ENCODE measurements at regions not wholly inside any gene's neighbourhood (a gene's known extent, or its start where the extent isn't known, plus 50 kb on each side); places are given as distances from the start of the nearest gene placed in this dataset.

DNA sequence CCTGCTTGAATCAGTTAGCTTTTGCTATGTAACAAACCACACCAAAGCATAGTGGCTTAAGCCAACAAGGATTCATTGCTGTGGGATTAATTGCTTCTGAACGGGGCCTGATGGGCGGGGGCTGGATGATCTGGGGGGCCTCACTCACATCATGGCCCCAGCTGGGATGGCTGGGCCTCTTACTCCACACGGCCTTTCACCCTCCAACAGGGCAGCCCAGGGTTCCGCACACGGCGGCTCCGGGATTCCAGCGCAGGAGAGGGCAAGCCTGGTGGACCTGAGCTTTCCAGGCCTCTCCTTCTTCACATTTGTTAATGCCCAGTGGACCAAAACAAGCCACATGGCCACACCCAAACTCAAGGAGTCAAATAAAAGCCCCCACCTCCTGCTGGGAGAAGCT is 86.3 kb upstream of the PHLPP1 start:
- no peaks in the 10 kb centered on the region for H3K36me3 ChIP-seq (ENCODE audit: control insufficient read depth in 4 of 4, insufficient read depth in 3 of 4, low read depth in 1 of 4, low read length in 3 of 4)
- H3K9ac ChIP-seq (ENCODE audit: low read depth in 1 of 2, low read length in 2 of 2) = no peak overlapping the region
- no peak for DNase-seq (ENCODE audit: low spot score)
- no peak overlapping the region for H3K4me3 ChIP-seq (ENCODE audit: low read depth in 1 of 3, low read length in 3 of 3)
- H3K27me3 ChIP-seq (ENCODE audit: control insufficient read depth in 4 of 4, insufficient read depth in 4 of 4, low read length in 3 of 4) = no peaks in the 10 kb centered on the region
- no peaks in the 10 kb centered on the region for H3K9me3 ChIP-seq (ENCODE audit: control insufficient read depth in 4 of 4, low read length in 3 of 4)
- 96% methylated on average over 8 of the region's 8 CpGs for WGBS
- H3K27ac ChIP-seq (ENCODE audit: low read depth in 1 of 2, low read length in 2 of 2) = no peak overlapping the region
- TF ChIP-seq, protein P1, sequence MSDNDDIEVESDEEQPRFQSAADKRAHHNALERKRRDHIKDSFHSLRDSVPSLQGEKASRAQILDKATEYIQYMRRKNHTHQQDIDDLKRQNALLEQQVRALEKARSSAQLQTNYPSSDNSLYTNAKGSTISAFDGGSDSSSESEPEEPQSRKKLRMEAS (IDR thresholded peaks at IDR 0.05) = no peak
- no peak for TF ChIP-seq RXRA (IDR thresholded peaks at IDR 0.05)
- H3K4me1 ChIP-seq (ENCODE audit: control insufficient read depth in 4 of 4, insufficient read depth in 4 of 4, low read length in 3 of 4) = peaks cover 5 to 17% (median 8%) of the 10 kb centered on the region in 4 donors

DNA sequence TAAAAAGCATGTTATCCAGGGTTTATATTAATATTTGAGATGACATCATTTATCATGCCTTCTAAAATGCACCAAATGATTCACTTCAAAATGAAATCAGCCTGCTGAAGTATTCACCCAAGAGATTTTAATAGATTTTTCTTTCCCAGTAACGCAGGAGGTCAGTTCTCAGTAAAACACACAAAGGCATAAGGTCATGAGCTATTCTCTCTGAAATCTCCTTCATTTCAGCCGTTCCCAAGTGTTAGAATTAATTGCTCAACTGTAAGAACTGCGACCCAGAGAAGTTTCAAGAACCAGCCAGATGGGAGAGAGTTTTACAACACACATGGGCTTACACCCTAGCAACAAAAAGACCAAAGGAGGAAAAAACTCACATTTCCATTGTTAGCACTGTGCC is 84.2 kb upstream of the PHLPP1 start:
- H3K27me3 ChIP-seq (ENCODE audit: control insufficient read depth in 4 of 4, insufficient read depth in 4 of 4, low read length in 3 of 4) = no peaks in the 10 kb centered on the region
- H3K4me3 ChIP-seq (ENCODE audit: low read depth in 1 of 3, low read length in 3 of 3) = no peak overlapping the region
- no peak overlapping the region for H3K9ac ChIP-seq (ENCODE audit: low read depth in 1 of 2, low read length in 2 of 2)
- TF ChIP-seq NR2F2 (IDR thresholded peaks at IDR 0.05) (no peak), HNF4G (IDR thresholded peaks at IDR 0.05) (no peak), GABPA (IDR thresholded peaks at IDR 0.05 in 1 of 2, conservative IDR thresholded peaks at IDR 0.05 in 1 of 2) (no peak), FOXA2 (IDR thresholded peaks at IDR 0.05) (no peak), HNF4A (conservative IDR thresholded peaks at IDR 0.05) (no peak), TAF1 (conservative IDR thresholded peaks at IDR 0.05) (no peak), RAD21 (IDR thresholded peaks at IDR 0.05) (no peak)
- no peak for DNase-seq (ENCODE audit: low spot score)
- H3K9me3 ChIP-seq (ENCODE audit: control insufficient read depth in 4 of 4, low read length in 3 of 4) = no peaks in the 10 kb centered on the region
- 71% methylated on average over 3 of the region's 3 CpGs for WGBS
- H3K4me1 ChIP-seq (ENCODE audit: control insufficient read depth in 4 of 4, insufficient read depth in 4 of 4, low read length in 3 of 4) = peaks cover 5 to 18% (median 8%) of the 10 kb centered on the region in 4 donors
- no peaks in the 10 kb centered on the region for H3K36me3 ChIP-seq (ENCODE audit: control insufficient read depth in 4 of 4, insufficient read depth in 3 of 4, low read depth in 1 of 4, low read length in 3 of 4)
- H3K27ac ChIP-seq (ENCODE audit: low read depth in 1 of 2, low read length in 2 of 2) = no peak overlapping the region

DNA sequence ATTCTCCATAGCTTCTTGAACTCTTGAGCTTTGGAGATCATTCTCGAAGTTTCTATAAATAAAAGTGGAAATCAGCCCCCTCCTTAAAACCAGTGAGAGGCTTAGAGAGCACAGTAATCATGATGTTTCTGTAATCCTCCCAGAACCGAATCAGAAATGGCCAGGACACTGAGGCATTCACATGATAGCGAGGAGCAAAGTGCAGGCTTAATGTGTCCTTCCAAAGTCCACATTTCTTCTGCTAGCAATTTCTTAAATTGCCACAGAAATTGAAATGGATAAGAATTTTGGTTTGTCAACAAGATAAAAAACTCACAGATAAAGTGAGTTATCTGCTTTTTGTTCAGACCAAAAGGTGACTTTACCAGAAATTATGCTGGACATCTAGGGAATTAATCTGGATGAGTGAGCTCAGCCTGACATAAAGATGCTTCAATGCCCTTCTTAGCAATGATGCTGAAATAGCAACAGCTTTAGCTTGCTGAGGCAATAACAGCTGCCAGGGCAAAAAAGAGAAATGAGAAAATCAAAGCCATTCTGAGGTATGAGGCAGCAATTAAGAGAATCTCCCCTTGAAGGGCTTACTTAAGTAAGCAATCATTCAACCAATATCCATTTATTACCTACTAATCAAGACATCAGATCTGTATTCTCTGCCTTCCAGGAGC is 82.4 kb upstream of the PHLPP1 start:
- no peaks in the 10 kb centered on the region for H3K27me3 ChIP-seq (ENCODE audit: control insufficient read depth in 4 of 4, insufficient read depth in 4 of 4, low read length in 3 of 4)
- no peaks in the 10 kb centered on the region for H3K9me3 ChIP-seq (ENCODE audit: control insufficient read depth in 4 of 4, low read length in 3 of 4)
- no peak for DNase-seq (ENCODE audit: low spot score)
- no peak overlapping the region for H3K9ac ChIP-seq (ENCODE audit: low read depth in 1 of 2, low read length in 2 of 2)
- whole genome bisulfite sequencing = 46% methylated on average over 3 of the region's 3 CpGs
- no peak overlapping the region for H3K4me3 ChIP-seq (ENCODE audit: low read depth in 1 of 3, low read length in 3 of 3)
- no peaks in the 10 kb centered on the region for H3K36me3 ChIP-seq (ENCODE audit: control insufficient read depth in 4 of 4, insufficient read depth in 3 of 4, low read depth in 1 of 4, low read length in 3 of 4)
- H3K27ac ChIP-seq (ENCODE audit: low read depth in 1 of 2, low read length in 2 of 2) = peak overlapping the region; percentile 22 to 40
- TF ChIP-seq HNF4G (IDR thresholded peaks at IDR 0.05) = peak; percentile 98
- peak; percentile 71 for TF ChIP-seq YY1 (IDR thresholded peaks at IDR 0.05)
- TF ChIP-seq RXRA (IDR thresholded peaks at IDR 0.05) = peak; percentile 65 to 68
- TF ChIP-seq JUND (IDR thresholded peaks at IDR 0.05) = peak; percentile 26 to 68
- TF ChIP-seq, protein P2, sequence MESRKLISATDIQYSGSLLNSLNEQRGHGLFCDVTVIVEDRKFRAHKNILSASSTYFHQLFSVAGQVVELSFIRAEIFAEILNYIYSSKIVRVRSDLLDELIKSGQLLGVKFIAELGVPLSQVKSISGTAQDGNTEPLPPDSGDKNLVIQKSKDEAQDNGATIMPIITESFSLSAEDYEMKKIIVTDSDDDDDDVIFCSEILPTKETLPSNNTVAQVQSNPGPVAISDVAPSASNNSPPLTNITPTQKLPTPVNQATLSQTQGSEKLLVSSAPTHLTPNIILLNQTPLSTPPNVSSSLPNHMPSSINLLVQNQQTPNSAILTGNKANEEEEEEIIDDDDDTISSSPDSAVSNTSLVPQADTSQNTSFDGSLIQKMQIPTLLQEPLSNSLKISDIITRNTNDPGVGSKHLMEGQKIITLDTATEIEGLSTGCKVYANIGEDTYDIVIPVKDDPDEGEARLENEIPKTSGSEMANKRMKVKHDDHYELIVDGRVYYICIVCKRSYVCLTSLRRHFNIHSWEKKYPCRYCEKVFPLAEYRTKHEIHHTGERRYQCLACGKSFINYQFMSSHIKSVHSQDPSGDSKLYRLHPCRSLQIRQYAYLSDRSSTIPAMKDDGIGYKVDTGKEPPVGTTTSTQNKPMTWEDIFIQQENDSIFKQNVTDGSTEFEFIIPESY (IDR thresholded peaks at IDR 0.05) = peak; percentile 59
- TF ChIP-seq, protein P3, sequence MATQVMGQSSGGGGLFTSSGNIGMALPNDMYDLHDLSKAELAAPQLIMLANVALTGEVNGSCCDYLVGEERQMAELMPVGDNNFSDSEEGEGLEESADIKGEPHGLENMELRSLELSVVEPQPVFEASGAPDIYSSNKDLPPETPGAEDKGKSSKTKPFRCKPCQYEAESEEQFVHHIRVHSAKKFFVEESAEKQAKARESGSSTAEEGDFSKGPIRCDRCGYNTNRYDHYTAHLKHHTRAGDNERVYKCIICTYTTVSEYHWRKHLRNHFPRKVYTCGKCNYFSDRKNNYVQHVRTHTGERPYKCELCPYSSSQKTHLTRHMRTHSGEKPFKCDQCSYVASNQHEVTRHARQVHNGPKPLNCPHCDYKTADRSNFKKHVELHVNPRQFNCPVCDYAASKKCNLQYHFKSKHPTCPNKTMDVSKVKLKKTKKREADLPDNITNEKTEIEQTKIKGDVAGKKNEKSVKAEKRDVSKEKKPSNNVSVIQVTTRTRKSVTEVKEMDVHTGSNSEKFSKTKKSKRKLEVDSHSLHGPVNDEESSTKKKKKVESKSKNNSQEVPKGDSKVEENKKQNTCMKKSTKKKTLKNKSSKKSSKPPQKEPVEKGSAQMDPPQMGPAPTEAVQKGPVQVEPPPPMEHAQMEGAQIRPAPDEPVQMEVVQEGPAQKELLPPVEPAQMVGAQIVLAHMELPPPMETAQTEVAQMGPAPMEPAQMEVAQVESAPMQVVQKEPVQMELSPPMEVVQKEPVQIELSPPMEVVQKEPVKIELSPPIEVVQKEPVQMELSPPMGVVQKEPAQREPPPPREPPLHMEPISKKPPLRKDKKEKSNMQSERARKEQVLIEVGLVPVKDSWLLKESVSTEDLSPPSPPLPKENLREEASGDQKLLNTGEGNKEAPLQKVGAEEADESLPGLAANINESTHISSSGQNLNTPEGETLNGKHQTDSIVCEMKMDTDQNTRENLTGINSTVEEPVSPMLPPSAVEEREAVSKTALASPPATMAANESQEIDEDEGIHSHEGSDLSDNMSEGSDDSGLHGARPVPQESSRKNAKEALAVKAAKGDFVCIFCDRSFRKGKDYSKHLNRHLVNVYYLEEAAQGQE (IDR thresholded peaks at IDR 0.05) = peak; percentile 50
- TF ChIP-seq HNF4A (conservative IDR thresholded peaks at IDR 0.05) = peak; percentile 99 to 100
- TF ChIP-seq, protein P4, sequence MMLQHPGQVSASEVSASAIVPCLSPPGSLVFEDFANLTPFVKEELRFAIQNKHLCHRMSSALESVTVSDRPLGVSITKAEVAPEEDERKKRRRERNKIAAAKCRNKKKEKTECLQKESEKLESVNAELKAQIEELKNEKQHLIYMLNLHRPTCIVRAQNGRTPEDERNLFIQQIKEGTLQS (IDR thresholded peaks at IDR 0.05) = no peak
- no peak for TF ChIP-seq FOXA1 (IDR thresholded peaks at IDR 0.05)
- no peak for TF ChIP-seq EGR1 (IDR thresholded peaks at IDR 0.05; ENCODE audit: low read depth in 2 of 2)
- peak; percentile 97 for TF ChIP-seq SP1 (IDR thresholded peaks at IDR 0.05)
- TF ChIP-seq NR2F2 (IDR thresholded peaks at IDR 0.05) = no peak
- TF ChIP-seq RAD21 (IDR thresholded peaks at IDR 0.05) = peak; percentile 32 to 43
- H3K4me1 ChIP-seq (ENCODE audit: control insufficient read depth in 4 of 4, insufficient read depth in 4 of 4, low read length in 3 of 4) = peaks cover 5 to 18% (median 8%) of the 10 kb centered on the region in 4 donors
